ENCODE measurements at regions not wholly inside any gene's neighbourhood (a gene's known extent, or its start where the extent isn't known, plus 50 kb on each side); places are given as distances from the start of the nearest gene placed in this dataset.

GRCh38 chr12:38141239-38141638 lies 175.3 kb upstream of the ALG10B start:
- DNase-seq, result no peak

GRCh38 chr12:38141861-38142260 lies 174.7 kb upstream of the ALG10B start:
- DNase-seq, result no peak

- DNase-seq, result no peak
Observed at GRCh38 chr12:38142974-38143373, 173.6 kb upstream of the ALG10B start.

- DNase-seq, result no peak
Observed at GRCh38 chr12:38144049-38144448, 172.5 kb upstream of the ALG10B start.

- no peak for DNase-seq
Observed at GRCh38 chr12:38144601-38145436, 171.8 kb upstream of the ALG10B start.

GRCh38 chr12:38149395-38150073 lies 167.0 kb upstream of the ALG10B start:
- no peak for DNase-seq

GRCh38 chr12:38151991-38152700 lies 164.4 kb upstream of the ALG10B start:
- no peak for DNase-seq

- DNase-seq, result no peak
Observed at GRCh38 chr12:38152816-38153736, 163.5 kb upstream of the ALG10B start.

- no peak for DNase-seq
Observed at GRCh38 chr12:38153737-38154061, 162.9 kb upstream of the ALG10B start.

GRCh38 chr12:38154096-38155019 lies 162.2 kb upstream of the ALG10B start:
- DNase-seq, result no peak

- no peak for DNase-seq
Observed at GRCh38 chr12:38155020-38155395, 161.6 kb upstream of the ALG10B start.

- DNase-seq, result no peak
Observed at GRCh38 chr12:38155526-38156496, 160.8 kb upstream of the ALG10B start.

- no peak for DNase-seq
Observed at GRCh38 chr12:38156497-38157245, 159.9 kb upstream of the ALG10B start.

- no peak for DNase-seq
Observed at GRCh38 chr12:38157274-38157932, 159.2 kb upstream of the ALG10B start.

GRCh38 chr12:38157933-38158401 lies 158.6 kb upstream of the ALG10B start:
- DNase-seq, result no peak

- no peak for DNase-seq
Observed at GRCh38 chr12:38158428-38159091, 158.0 kb upstream of the ALG10B start.

- no peak for DNase-seq
Observed at GRCh38 chr12:38159092-38159551, 157.5 kb upstream of the ALG10B start.

Data from inflammatory macrophage treated with lipopolysaccharide for 1 hour (primary cell).